ENCODE measurements at regions not wholly inside any gene's neighbourhood (a gene's known extent, or its start where the extent isn't known, plus 50 kb on each side); places are given as distances from the start of the nearest gene placed in this dataset.

- TF ChIP-seq CTCF (IDR thresholded peaks at IDR 0.05) (no peak), POLR2A (IDR thresholded peaks at IDR 0.05) (no peak)
- intact Hi-C loops (cut with DNase I; ENCODE audit: low total_unique reads) = no loop called here
- H3K4me3 ChIP-seq (ENCODE audit: low read depth, poor library complexity, severe bottlenecking) = no peak overlapping the region
- no peak for DNase-seq (ENCODE audit: low spot score in 2 of 2)
- 73 to 77% methylated on average over 1 of the region's 1 CpG for WGBS, 2 donors
Measured at GRCh38 chrX:96432647-96433046, 252.0 kb upstream of the DIAPH2 start.

GRCh38 chrX:96433409-96434077 is 251.1 kb upstream of the DIAPH2 start:
- no peak for TF ChIP-seq POLR2A (IDR thresholded peaks at IDR 0.05)
- no peak for TF ChIP-seq CTCF (IDR thresholded peaks at IDR 0.05)
- intact Hi-C loops (cut with DNase I; ENCODE audit: low total_unique reads) = no loop called here
- H3K4me3 ChIP-seq (ENCODE audit: low read depth, poor library complexity, severe bottlenecking) = no peak overlapping the region
- no peak for DNase-seq (ENCODE audit: low spot score in 2 of 2)
- WGBS, 2 donors = 43 to 68% methylated on average over 2 of the region's 2 CpGs

- no peak overlapping the region for H3K4me3 ChIP-seq (ENCODE audit: low read depth, poor library complexity, severe bottlenecking)
- DNase-seq (ENCODE audit: low spot score in 2 of 2) = no peak
- 73 to 77% methylated on average over 2 of the region's 2 CpGs for WGBS, 2 donors
- no peak for TF ChIP-seq CTCF (IDR thresholded peaks at IDR 0.05)
- TF ChIP-seq POLR2A (IDR thresholded peaks at IDR 0.05) = no peak
- intact Hi-C loops (cut with DNase I; ENCODE audit: low total_unique reads) = no loop called here
Measured at GRCh38 chrX:96435378-96436035, 249.1 kb upstream of the DIAPH2 start.

- 56 to 63% methylated on average over 3 of the region's 3 CpGs for WGBS, 2 donors
- intact Hi-C loops (cut with DNase I; ENCODE audit: low total_unique reads) = no loop called here
- no peak for DNase-seq (ENCODE audit: low spot score in 2 of 2)
- no peak overlapping the region for H3K4me3 ChIP-seq (ENCODE audit: low read depth, poor library complexity, severe bottlenecking)
- TF ChIP-seq CTCF (IDR thresholded peaks at IDR 0.05) (no peak), POLR2A (IDR thresholded peaks at IDR 0.05) (no peak)
Measured at GRCh38 chrX:96436105-96436504, 248.5 kb upstream of the DIAPH2 start.

GRCh38 chrX:96438803-96439202 is 245.8 kb upstream of the DIAPH2 start:
- no peak overlapping the region for H3K4me3 ChIP-seq (ENCODE audit: low read depth, poor library complexity, severe bottlenecking)
- TF ChIP-seq CTCF (IDR thresholded peaks at IDR 0.05) (no peak), POLR2A (IDR thresholded peaks at IDR 0.05) (no peak)
- intact Hi-C loops (cut with DNase I; ENCODE audit: low total_unique reads) = no loop called here
- DNase-seq (ENCODE audit: low spot score in 2 of 2) = no peak
- 61 to 77% methylated on average over 1 of the region's 1 CpG for WGBS, 2 donors
